Stomach (tissue), 4 donors: ENCODE measurements at regions not wholly inside any gene's neighbourhood (a gene's known extent, or its start where the extent isn't known, plus 50 kb on each side); places are given as distances from the start of the nearest gene placed in this dataset.

Source experiments
- CTCF ChIP-seq, 7 experiments: fragments of 450-650 bp in 4 of 7; fragments of 200-600 bp in 3 of 7; sonication (generic) in 3 of 7; IDR thresholded peaks; one replicate each; pipeline ENCODE4 v1.5.1; 2016 to 2019; ENCODE audit warnings: antibody characterized with exemption in 7 of 7, control low read depth in 2 of 7, mild to moderate bottlenecking in 1 of 7
- EP300 ChIP-seq: sonication (generic); formaldehyde crosslinking; IDR thresholded peaks from one replicate; pipeline ENCODE4 v1.6.1; 2017; ENCODE audit warnings: antibody characterized with exemption
- POLR2A ChIP-seq, 4 donors: fragments of 450-650 bp; IDR thresholded peaks; one replicate each; pipeline ENCODE4 v1.6.1; 2016; ENCODE audit warnings: antibody characterized with exemption in 4 of 4, control low read depth in 2 of 4, mild to moderate bottlenecking in 1 of 4, moderate library complexity in 1 of 4

- no peak for TF ChIP-seq CTCF (IDR thresholded peaks at IDR 0.05)
- TF ChIP-seq POLR2A (IDR thresholded peaks at IDR 0.05), result no peak
- TF ChIP-seq EP300, result no peak
These were observed 74.6 kb upstream of the RNF152 start for GRCh38 chr18:61967252-61967891.
